ENCODE measurements at regions not wholly inside any gene's neighbourhood (a gene's known extent, or its start where the extent isn't known, plus 50 kb on each side); places are given as distances from the start of the nearest gene placed in this dataset.

GRCh38 chr14:48973151-48973550, 613.0 kb downstream of the RPS29 start:
- TF ChIP-seq CTCF (conservative IDR thresholded peaks at IDR 0.05; ENCODE audit: low read depth, low read length), result no peak
- no peak for TF ChIP-seq EZH2 (IDR thresholded peaks at IDR 0.05; ENCODE audit: low read length, unreplicated experiment)
